HEK293 (cell line): ENCODE measurements at regions not wholly inside any gene's neighbourhood (a gene's known extent, or its start where the extent isn't known, plus 50 kb on each side); places are given as distances from the start of the nearest gene placed in this dataset.

ENCODE experiments used
- CTCF ChIP-seq: fragments of 450-650 bp; formaldehyde crosslinking; IDR thresholded peaks from 2 replicates; pipeline ENCODE4 v1.5.1; 2016; ENCODE audit warnings: missing biosample characterization, missing genetic modification characterization
- ELK4 ChIP-seq: IDR thresholded peaks from 2 replicates; pipeline ENCODE4 v1.6.1; 2011; ENCODE audit warnings: mild to moderate bottlenecking, low read depth, low read length, borderline replicate concordance
- GFI1B ChIP-seq: fragments of 450-650 bp; formaldehyde crosslinking; IDR thresholded peaks from 2 replicates; pipeline ENCODE4 v1.5.1; 2016; ENCODE audit warnings: missing biosample characterization, missing genetic modification characterization
- INSM2 ChIP-seq: fragments of 450-650 bp; formaldehyde crosslinking; IDR thresholded peaks from 2 replicates; pipeline ENCODE4 v1.5.1; 2016; ENCODE audit warnings: missing biosample characterization, missing genetic modification characterization
- ZNF335 ChIP-seq: fragments of 450-650 bp; formaldehyde crosslinking; conservative IDR thresholded peaks from 2 replicates; pipeline ENCODE4 v1.5.1; 2016; ENCODE audit warnings: missing biosample characterization, missing genetic modification characterization
- ZNF561 ChIP-seq: fragments of 450-650 bp; IDR thresholded peaks from 2 replicates; pipeline ENCODE4 v1.5.1; 2018; ENCODE audit warnings: missing biosample characterization, missing genetic modification characterization, borderline replicate concordance
- ZNF629 ChIP-seq: fragments of 450-650 bp; formaldehyde crosslinking; IDR thresholded peaks from 2 replicates; pipeline ENCODE4 v1.5.1; 2017; ENCODE audit warnings: missing biosample characterization, missing genetic modification characterization

GRCh38 chr5:110040178-110040577 is 350.5 kb downstream of the MAN2A1 start:
- TF ChIP-seq ZNF629 (tag by site-specific recombination) (no peak), ZNF561 (tag by site-specific recombination) (no peak), CTCF (tag by site-specific recombination) (no peak), ELK4 (no peak), INSM2 (tag by site-specific recombination) (no peak), GFI1B (tag by site-specific recombination) (no peak), ZNF335 (no peak)
